ENCODE measurements at regions not wholly inside any gene's neighbourhood (a gene's known extent, or its start where the extent isn't known, plus 50 kb on each side); places are given as distances from the start of the nearest gene placed in this dataset.

GRCh38 chr5:77140350-77140749 is 53.3 kb upstream of the ZBED3 start:
- TF ChIP-seq, protein P1, sequence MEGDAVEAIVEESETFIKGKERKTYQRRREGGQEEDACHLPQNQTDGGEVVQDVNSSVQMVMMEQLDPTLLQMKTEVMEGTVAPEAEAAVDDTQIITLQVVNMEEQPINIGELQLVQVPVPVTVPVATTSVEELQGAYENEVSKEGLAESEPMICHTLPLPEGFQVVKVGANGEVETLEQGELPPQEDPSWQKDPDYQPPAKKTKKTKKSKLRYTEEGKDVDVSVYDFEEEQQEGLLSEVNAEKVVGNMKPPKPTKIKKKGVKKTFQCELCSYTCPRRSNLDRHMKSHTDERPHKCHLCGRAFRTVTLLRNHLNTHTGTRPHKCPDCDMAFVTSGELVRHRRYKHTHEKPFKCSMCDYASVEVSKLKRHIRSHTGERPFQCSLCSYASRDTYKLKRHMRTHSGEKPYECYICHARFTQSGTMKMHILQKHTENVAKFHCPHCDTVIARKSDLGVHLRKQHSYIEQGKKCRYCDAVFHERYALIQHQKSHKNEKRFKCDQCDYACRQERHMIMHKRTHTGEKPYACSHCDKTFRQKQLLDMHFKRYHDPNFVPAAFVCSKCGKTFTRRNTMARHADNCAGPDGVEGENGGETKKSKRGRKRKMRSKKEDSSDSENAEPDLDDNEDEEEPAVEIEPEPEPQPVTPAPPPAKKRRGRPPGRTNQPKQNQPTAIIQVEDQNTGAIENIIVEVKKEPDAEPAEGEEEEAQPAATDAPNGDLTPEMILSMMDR (conservative IDR thresholded peaks at IDR 0.05; ENCODE audit: low read length) = no peak
- TF ChIP-seq EZH2phosphoT487 (IDR thresholded peaks at IDR 0.05; ENCODE audit: borderline replicate concordance, low read depth, low read length) = no peak

All from OCI-LY7 (cell line).